Left ventricle myocardium inferior (tissue), 1 donor: ENCODE measurements at regions not wholly inside any gene's neighbourhood (a gene's known extent, or its start where the extent isn't known, plus 50 kb on each side); places are given as distances from the start of the nearest gene placed in this dataset.

ENCODE experiments used
- DNase-seq: peaks from one replicate; pipeline ENCODE4 v3.0.0-alpha.2; 2020
- H3K27ac ChIP-seq: fragments of 200-600 bp; replicated peaks from 2 replicates; pipeline ENCODE4 v1.8.0; 2021
- H3K27me3 ChIP-seq: fragments of 200-600 bp; 2 replicates; pipeline ENCODE4 v1.8.0; 2021; ENCODE audit warnings: low read depth
- H3K36me3 ChIP-seq: fragments of 200-600 bp; 2 replicates; pipeline ENCODE4 v1.8.0; 2021
- H3K4me1 ChIP-seq: fragments of 200-600 bp; 2 replicates; pipeline ENCODE4 v1.8.0; 2021
- H3K4me3 ChIP-seq: fragments of 200-600 bp; 2 replicates; pipeline ENCODE4 v1.8.0; 2021; ENCODE audit warnings: mild to moderate bottlenecking, moderate library complexity
- H3K9me3 ChIP-seq: fragments of 200-600 bp; replicated peaks from 2 replicates; pipeline ENCODE4 v1.8.0; 2021
- CTCF ChIP-seq: fragments of 200-600 bp; IDR thresholded peaks from 2 replicates; pipeline ENCODE4 v1.8.0; 2021; ENCODE audit warnings: antibody characterized with exemption, mild to moderate bottlenecking, borderline replicate concordance
- intact Hi-C: fragments of 100-400 bp; cut with micrococcal nuclease; formaldehyde crosslinking; loops from one replicate; pipeline ENCODE4 v1.11.0; 2022
- donor health status: DM: no; HTN: yes; CAD: no; lungs with severe emphysema.

DNA sequence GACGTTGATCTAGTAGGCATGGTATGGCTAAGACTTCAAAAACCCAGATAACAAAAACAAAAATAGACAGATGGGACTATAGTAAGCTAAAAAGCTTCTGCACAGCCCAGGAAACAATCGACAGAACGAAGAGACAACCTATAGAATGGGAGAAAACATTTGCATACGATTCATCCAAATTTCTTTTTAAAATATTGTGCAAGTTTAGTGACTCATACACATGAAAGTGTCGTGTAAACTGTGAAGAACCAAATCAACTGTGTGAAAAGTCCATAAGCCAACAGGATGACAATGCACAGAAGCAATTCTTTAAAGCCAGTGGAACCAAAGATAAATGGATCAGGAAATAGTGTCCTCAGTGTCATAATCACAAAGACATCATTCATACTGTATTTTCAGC, 671.1 kb downstream of the RNF144A start:
- no peak for DNase-seq
- H3K27me3 ChIP-seq = peaks cover 4% of the 10 kb centered on the region
- H3K27ac ChIP-seq = no peak overlapping the region
- H3K4me3 ChIP-seq = no peak overlapping the region
- intact Hi-C loops = no loop called here
- no peak for TF ChIP-seq CTCF
- H3K4me1 ChIP-seq = no peaks in the 10 kb centered on the region
- no peaks in the 10 kb centered on the region for H3K9me3 ChIP-seq
- H3K36me3 ChIP-seq = no peaks in the 10 kb centered on the region

DNA sequence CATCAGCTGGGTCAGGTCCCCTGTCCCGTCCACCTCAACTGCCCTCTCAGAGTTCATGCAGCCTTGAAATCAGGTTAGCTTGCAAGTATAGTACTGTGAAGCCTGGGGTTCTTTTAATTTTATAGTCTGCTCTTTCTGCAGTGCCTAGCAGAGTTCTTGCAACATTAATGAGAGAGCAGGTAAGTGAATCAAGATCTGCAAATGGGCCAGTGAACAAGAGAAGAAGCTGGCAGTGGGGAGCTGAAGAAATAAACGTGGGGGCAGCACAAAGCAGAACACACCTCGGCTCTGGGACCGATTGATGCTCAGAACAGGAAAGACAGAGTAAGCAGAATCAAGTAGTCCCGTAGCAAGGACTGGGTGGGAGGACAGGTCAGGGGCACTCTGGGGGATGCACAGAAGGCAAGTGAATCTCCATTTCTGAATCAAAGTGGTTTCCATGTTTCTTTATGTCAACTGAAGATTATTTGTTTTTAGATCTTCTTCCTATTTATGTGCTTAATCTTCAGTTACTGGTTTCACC, 675.5 kb downstream of the RNF144A start:
- Histone ChIP-seq H3K36me3 (no peaks in the 10 kb centered on the region), H3K27ac (no peak overlapping the region), H3K9me3 (no peaks in the 10 kb centered on the region), H3K4me3 (no peak overlapping the region), H3K27me3 (no peaks in the 10 kb centered on the region), H3K4me1 (no peaks in the 10 kb centered on the region)
- no peak for TF ChIP-seq CTCF
- no peak for DNase-seq
- intact Hi-C loops = no loop called here

GRCh38 chr2:7593360-7593759, 676.1 kb downstream of the RNF144A start:
- no peaks in the 10 kb centered on the region for H3K4me1 ChIP-seq
- no peak for TF ChIP-seq CTCF
- no peak overlapping the region for H3K27ac ChIP-seq
- H3K9me3 ChIP-seq = no peaks in the 10 kb centered on the region
- no peaks in the 10 kb centered on the region for H3K27me3 ChIP-seq
- intact Hi-C loops = no loop called here
- DNase-seq = no peak
- no peaks in the 10 kb centered on the region for H3K36me3 ChIP-seq
- H3K4me3 ChIP-seq = no peak overlapping the region

DNA sequence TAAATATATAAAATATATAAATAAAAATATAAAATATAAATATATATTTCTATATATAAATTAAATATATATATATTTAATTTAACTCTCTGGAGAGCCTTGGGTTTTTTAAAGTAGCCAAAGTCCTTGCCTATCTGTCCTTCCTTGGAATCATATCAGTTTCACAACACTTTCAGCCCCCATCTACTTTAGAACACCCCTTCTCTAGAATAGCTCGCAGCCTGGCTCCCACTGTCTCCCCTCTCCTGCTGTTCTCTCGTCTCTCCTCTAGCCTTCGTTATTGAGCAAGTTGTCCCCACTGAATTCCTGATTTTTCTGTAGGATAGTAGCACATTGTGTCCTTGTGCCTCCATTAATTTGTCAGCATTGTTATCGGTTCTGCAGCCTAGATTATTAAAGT, 677.0 kb downstream of the RNF144A start:
- no peak for DNase-seq
- H3K27ac ChIP-seq = no peak overlapping the region
- no peaks in the 10 kb centered on the region for H3K9me3 ChIP-seq
- peaks cover 3% of the 10 kb centered on the region for H3K27me3 ChIP-seq
- TF ChIP-seq CTCF = no peak
- no peak overlapping the region for H3K4me3 ChIP-seq
- H3K36me3 ChIP-seq = no peaks in the 10 kb centered on the region
- H3K4me1 ChIP-seq = no peaks in the 10 kb centered on the region
- intact Hi-C loops = no loop called here

DNA sequence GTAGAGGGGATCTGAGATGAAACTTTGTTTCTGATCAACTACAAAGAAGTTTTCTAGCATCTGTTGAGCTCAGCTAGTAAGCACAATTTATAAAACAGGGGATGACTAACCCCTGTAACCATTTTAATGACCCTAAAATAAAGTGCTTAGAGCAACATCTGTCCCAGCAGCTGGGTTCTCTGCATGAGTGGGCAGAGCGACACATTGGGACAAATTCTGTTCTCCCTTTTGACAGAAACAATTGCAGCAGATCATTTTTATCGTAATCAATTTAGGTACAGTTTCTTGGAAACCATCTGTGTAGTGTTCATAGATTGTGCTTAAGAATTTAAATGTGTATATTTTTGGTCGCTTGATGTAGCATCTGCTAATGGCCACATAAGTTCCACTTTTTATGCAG, 678.0 kb downstream of the RNF144A start:
- H3K36me3 ChIP-seq = no peaks in the 10 kb centered on the region
- DNase-seq = no peak
- TF ChIP-seq CTCF = no peak
- H3K9me3 ChIP-seq = no peaks in the 10 kb centered on the region
- H3K27me3 ChIP-seq = peaks cover 10% of the 10 kb centered on the region
- no peaks in the 10 kb centered on the region for H3K4me1 ChIP-seq
- intact Hi-C loops = no loop called here
- H3K4me3 ChIP-seq = no peak overlapping the region
- H3K27ac ChIP-seq = no peak overlapping the region

GRCh38 chr2:7598402-7598801, 681.2 kb downstream of the RNF144A start:
- H3K27me3 ChIP-seq = peaks cover 10% of the 10 kb centered on the region
- H3K27ac ChIP-seq = no peak overlapping the region
- H3K36me3 ChIP-seq = no peaks in the 10 kb centered on the region
- no peak for DNase-seq
- no peak for TF ChIP-seq CTCF
- intact Hi-C loops = no loop called here
- no peak overlapping the region for H3K4me3 ChIP-seq
- H3K9me3 ChIP-seq = peaks cover 12% of the 10 kb centered on the region
- no peaks in the 10 kb centered on the region for H3K4me1 ChIP-seq
